ENCODE measurements at regions not wholly inside any gene's neighbourhood (a gene's known extent, or its start where the extent isn't known, plus 50 kb on each side); places are given as distances from the start of the nearest gene placed in this dataset.

- no peak for DNase-seq
- Histone ChIP-seq H4K20me1 (ENCODE audit: insufficient read depth, low read length) (no peaks in the 10 kb centered on the region), H3K36me3 (replicated peaks; ENCODE audit: insufficient read depth, low read length) (no peaks in the 10 kb centered on the region), H3K9ac (ENCODE audit: low read length) (no peak overlapping the region), H3K4me2 (ENCODE audit: low read depth, low read length) (no peak overlapping the region), H2AFZ (ENCODE audit: low read length) (no peak overlapping the region), H3K9me2 (replicated peaks; ENCODE audit: insufficient read depth, low read length) (no peaks in the 10 kb centered on the region), H3K27ac (ENCODE audit: low read length) (no peak overlapping the region), H3K27me3 (replicated peaks; ENCODE audit: insufficient read depth, low read length) (no peaks in the 10 kb centered on the region), H3K9me3 (replicated peaks; ENCODE audit: insufficient read depth, low read length) (no peaks in the 10 kb centered on the region), H3K79me2 (ENCODE audit: low read length) (no peaks in the 10 kb centered on the region), H3F3A (ENCODE audit: insufficient read depth, low read length) (no peaks in the 10 kb centered on the region), H3K4me1 (ENCODE audit: low read length) (no peaks in the 10 kb centered on the region), H3K4me3 (ENCODE audit: low read length) (no peak overlapping the region)
- no peak for TF ChIP-seq EZH2 (optimal IDR thresholded peaks at IDR 0.05; ENCODE audit: low read depth, low read length)
- TF ChIP-seq CTCF (IDR thresholded peaks at IDR 0.05; ENCODE audit: low read length): no peak
- TF ChIP-seq EZH2phosphoT487 (IDR thresholded peaks at IDR 0.05; ENCODE audit: low read length): no peak
Observed at GRCh38 chr1:87794788-87795614, 466.3 kb downstream of the LMO4 start.

- Histone ChIP-seq H4K20me1 (ENCODE audit: insufficient read depth, low read length) (no peaks in the 10 kb centered on the region), H3K4me3 (ENCODE audit: low read length) (no peak overlapping the region), H3K9me2 (replicated peaks; ENCODE audit: insufficient read depth, low read length) (no peaks in the 10 kb centered on the region), H3K9ac (ENCODE audit: low read length) (no peak overlapping the region), H3K4me1 (ENCODE audit: low read length) (no peaks in the 10 kb centered on the region), H3K4me2 (ENCODE audit: low read depth, low read length) (no peak overlapping the region), H2AFZ (ENCODE audit: low read length) (no peak overlapping the region), H3K36me3 (replicated peaks; ENCODE audit: insufficient read depth, low read length) (no peaks in the 10 kb centered on the region), H3F3A (ENCODE audit: insufficient read depth, low read length) (no peaks in the 10 kb centered on the region), H3K9me3 (replicated peaks; ENCODE audit: insufficient read depth, low read length) (no peaks in the 10 kb centered on the region), H3K27me3 (replicated peaks; ENCODE audit: insufficient read depth, low read length) (no peaks in the 10 kb centered on the region), H3K27ac (ENCODE audit: low read length) (no peak overlapping the region), H3K79me2 (ENCODE audit: low read length) (no peaks in the 10 kb centered on the region)
- DNase-seq: no peak
- TF ChIP-seq EZH2 (optimal IDR thresholded peaks at IDR 0.05; ENCODE audit: low read depth, low read length) (no peak), EZH2phosphoT487 (IDR thresholded peaks at IDR 0.05; ENCODE audit: low read length) (no peak), CTCF (IDR thresholded peaks at IDR 0.05; ENCODE audit: low read length) (no peak)
Observed at GRCh38 chr1:87795615-87796337, 467.1 kb downstream of the LMO4 start.

GRCh38 chr1:87796471-87796901 is 467.8 kb downstream of the LMO4 start:
- no peaks in the 10 kb centered on the region for H3K9me3 ChIP-seq (replicated peaks; ENCODE audit: insufficient read depth, low read length)
- no peaks in the 10 kb centered on the region for H3K36me3 ChIP-seq (replicated peaks; ENCODE audit: insufficient read depth, low read length)
- H3K4me1 ChIP-seq (ENCODE audit: low read length): no peaks in the 10 kb centered on the region
- H3K79me2 ChIP-seq (ENCODE audit: low read length): no peaks in the 10 kb centered on the region
- H3K27me3 ChIP-seq (replicated peaks; ENCODE audit: insufficient read depth, low read length): no peaks in the 10 kb centered on the region
- no peak overlapping the region for H3K9ac ChIP-seq (ENCODE audit: low read length)
- TF ChIP-seq EZH2phosphoT487 (IDR thresholded peaks at IDR 0.05; ENCODE audit: low read length): no peak
- no peak for TF ChIP-seq CTCF (IDR thresholded peaks at IDR 0.05; ENCODE audit: low read length)
- no peak for TF ChIP-seq EZH2 (optimal IDR thresholded peaks at IDR 0.05; ENCODE audit: low read depth, low read length)
- no peak overlapping the region for H3K4me3 ChIP-seq (ENCODE audit: low read length)
- H3F3A ChIP-seq (ENCODE audit: insufficient read depth, low read length): no peaks in the 10 kb centered on the region
- DNase-seq: no peak
- no peak overlapping the region for H2AFZ ChIP-seq (ENCODE audit: low read length)
- H3K27ac ChIP-seq (ENCODE audit: low read length): no peak overlapping the region
- H3K4me2 ChIP-seq (ENCODE audit: low read depth, low read length): no peak overlapping the region
- no peaks in the 10 kb centered on the region for H4K20me1 ChIP-seq (ENCODE audit: insufficient read depth, low read length)
- H3K9me2 ChIP-seq (replicated peaks; ENCODE audit: insufficient read depth, low read length): no peaks in the 10 kb centered on the region
